ENCODE measurements at regions not wholly inside any gene's neighbourhood (a gene's known extent, or its start where the extent isn't known, plus 50 kb on each side); places are given as distances from the start of the nearest gene placed in this dataset.
"Not testable (repeated sequence)": the region's sequence is repeated elsewhere in the genome, so short reads cannot be mapped to it uniquely, and the experiment has no call there.

DNA sequence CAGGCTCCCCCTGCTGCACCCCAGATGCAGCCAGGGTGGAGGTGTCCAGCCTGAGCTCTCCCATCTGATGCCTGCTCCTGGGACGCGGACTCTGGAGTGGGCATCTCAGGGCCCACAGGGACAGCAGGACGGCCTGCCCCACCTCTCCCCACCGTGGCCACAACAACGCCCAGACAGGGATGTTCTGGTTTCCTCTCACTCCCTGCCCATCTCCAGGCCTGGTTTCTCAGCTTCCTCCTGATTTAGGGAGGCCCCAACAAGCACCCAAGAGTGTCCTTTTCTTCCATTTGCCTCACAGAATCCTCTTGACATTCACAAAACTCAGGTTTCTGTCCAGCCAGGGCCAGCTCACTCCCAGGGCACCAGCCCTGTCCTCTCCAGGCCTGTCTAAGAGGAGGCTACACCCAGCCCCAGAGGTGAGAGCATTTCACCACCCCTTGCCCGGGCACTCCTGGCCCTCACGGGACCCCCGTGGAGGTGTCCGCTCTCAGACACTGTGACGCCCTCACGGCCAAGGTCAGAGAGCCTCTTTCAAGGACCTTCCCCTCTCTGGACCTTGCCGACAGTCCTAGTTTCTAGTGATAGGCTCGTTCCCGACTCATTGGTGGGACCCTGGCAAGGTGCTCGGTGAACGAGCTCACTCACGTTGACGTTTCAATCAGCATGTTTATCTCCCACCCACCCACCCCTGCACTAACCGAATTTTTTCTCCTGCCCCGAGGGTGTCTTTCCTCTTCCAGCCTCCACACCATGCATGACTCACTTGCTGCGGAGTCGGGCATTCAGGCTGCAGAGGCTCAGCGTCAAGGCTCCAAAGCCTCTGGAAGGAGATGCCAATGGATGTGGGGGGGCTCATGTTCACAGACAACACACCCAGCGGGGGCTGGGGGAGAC, 62.0 kb upstream of the UNC5A start:
- no peaks in the 10 kb centered on the region for H3K9me3 Mint-ChIP-seq (ENCODE audit: unreplicated experiment)
- peaks cover 4% of the 10 kb centered on the region for H3K4me1 Mint-ChIP-seq (ENCODE audit: unreplicated experiment)
- H3K4me3 Mint-ChIP-seq (ENCODE audit: unreplicated experiment) = no peak overlapping the region
- TF ChIP-seq, protein P1, sequence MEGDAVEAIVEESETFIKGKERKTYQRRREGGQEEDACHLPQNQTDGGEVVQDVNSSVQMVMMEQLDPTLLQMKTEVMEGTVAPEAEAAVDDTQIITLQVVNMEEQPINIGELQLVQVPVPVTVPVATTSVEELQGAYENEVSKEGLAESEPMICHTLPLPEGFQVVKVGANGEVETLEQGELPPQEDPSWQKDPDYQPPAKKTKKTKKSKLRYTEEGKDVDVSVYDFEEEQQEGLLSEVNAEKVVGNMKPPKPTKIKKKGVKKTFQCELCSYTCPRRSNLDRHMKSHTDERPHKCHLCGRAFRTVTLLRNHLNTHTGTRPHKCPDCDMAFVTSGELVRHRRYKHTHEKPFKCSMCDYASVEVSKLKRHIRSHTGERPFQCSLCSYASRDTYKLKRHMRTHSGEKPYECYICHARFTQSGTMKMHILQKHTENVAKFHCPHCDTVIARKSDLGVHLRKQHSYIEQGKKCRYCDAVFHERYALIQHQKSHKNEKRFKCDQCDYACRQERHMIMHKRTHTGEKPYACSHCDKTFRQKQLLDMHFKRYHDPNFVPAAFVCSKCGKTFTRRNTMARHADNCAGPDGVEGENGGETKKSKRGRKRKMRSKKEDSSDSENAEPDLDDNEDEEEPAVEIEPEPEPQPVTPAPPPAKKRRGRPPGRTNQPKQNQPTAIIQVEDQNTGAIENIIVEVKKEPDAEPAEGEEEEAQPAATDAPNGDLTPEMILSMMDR (IDR thresholded peaks at IDR 0.05) = no peak
- H3K27me3 Mint-ChIP-seq (ENCODE audit: unreplicated experiment) = peaks cover 55% of the 10 kb centered on the region
- no peak overlapping the region for H3K27ac Mint-ChIP-seq (ENCODE audit: unreplicated experiment)
- H3K36me3 Mint-ChIP-seq (ENCODE audit: unreplicated experiment) = no peaks in the 10 kb centered on the region
- peak; percentile 76 for DNase-seq (ENCODE audit: extremely low spot score, unreplicated experiment)

DNA sequence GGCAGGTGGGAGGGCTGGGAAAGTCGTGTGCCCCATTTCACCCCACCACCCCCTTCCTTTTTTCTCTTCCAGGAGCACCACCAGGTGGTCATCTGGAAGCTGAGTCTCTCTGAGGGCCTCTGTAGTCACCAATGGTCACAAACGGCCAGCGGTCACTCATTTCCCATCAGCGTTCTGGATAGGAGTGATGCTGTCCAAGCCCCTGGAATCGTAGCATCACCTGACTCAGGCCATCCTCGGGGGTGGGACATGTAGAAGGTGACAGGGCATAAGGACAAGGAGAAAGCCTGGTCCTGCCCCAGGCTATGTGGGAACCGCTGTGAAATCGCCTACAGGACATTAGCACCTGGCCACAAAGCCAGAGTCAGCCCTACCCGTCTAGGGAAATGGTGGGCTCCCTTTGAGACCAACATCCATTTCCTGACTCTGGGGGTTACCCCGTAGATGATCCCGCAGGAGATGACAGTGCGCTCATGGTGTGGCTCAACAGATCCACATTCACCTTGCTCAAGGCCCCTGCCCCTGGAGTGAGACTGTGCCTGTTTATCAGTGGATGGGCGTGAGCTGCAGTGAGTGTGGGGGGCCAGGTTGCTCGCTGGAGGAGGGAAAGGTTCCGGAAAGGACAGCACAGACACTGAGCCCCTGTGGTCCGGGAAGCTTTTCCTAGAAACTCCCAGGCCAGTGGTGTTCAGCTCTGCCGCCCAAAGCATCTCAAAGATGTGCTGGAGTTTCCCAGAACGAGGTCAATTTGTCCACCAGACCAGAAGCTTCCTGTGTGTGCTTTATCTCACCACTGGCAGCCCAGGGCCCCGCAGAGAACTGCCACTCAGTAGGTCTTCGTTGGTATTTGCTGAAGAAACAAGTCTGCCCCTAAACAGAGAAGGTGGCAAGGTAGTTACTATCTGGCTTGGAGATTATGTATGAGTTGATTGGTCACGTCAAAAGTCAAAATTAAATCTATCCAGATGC, 61.1 kb upstream of the UNC5A start:
- Mint-ChIP-seq H3K36me3 (ENCODE audit: unreplicated experiment) (no peaks in the 10 kb centered on the region), H3K27me3 (ENCODE audit: unreplicated experiment) (peaks cover 48% of the 10 kb centered on the region), H3K9me3 (ENCODE audit: unreplicated experiment) (peaks cover 4% of the 10 kb centered on the region), H3K27ac (ENCODE audit: unreplicated experiment) (no peak overlapping the region), H3K4me1 (ENCODE audit: unreplicated experiment) (no peaks in the 10 kb centered on the region), H3K4me3 (ENCODE audit: unreplicated experiment) (no peak overlapping the region)
- peak; percentile 82 for DNase-seq (ENCODE audit: extremely low spot score, unreplicated experiment)
- TF ChIP-seq, protein P1 (IDR thresholded peaks at IDR 0.05) = no peak

DNA sequence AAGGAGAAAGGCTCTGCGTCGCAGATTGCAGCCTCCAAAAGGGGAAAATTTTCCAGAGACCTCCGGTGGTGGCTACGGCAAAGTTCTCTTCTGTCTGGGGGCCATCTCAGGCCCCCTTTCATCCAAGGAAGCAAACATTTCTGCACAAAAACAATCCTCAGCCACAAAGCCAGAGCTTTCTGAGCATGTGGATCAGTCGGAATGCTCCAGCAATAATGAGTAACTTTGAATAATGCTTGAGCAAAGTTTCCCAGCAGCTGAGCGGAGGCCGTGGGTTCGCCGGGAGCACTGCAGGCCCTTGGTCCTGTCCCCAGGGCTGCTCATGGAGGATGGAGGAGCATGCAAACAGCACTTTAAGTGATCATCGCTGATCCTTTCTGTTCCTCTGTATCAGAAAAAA, 60.2 kb upstream of the UNC5A start:
- H3K36me3 Mint-ChIP-seq (ENCODE audit: unreplicated experiment) = no peaks in the 10 kb centered on the region
- H3K27ac Mint-ChIP-seq (ENCODE audit: unreplicated experiment) = no peak overlapping the region
- H3K9me3 Mint-ChIP-seq (ENCODE audit: unreplicated experiment) = peaks cover 9% of the 10 kb centered on the region
- H3K4me3 Mint-ChIP-seq (ENCODE audit: unreplicated experiment) = no peak overlapping the region
- peak; percentile 69 for DNase-seq (ENCODE audit: extremely low spot score, unreplicated experiment)
- H3K4me1 Mint-ChIP-seq (ENCODE audit: unreplicated experiment) = no peaks in the 10 kb centered on the region
- TF ChIP-seq, protein P1 (IDR thresholded peaks at IDR 0.05) = no peak
- H3K27me3 Mint-ChIP-seq (ENCODE audit: unreplicated experiment) = peaks cover 41% of the 10 kb centered on the region

DNA sequence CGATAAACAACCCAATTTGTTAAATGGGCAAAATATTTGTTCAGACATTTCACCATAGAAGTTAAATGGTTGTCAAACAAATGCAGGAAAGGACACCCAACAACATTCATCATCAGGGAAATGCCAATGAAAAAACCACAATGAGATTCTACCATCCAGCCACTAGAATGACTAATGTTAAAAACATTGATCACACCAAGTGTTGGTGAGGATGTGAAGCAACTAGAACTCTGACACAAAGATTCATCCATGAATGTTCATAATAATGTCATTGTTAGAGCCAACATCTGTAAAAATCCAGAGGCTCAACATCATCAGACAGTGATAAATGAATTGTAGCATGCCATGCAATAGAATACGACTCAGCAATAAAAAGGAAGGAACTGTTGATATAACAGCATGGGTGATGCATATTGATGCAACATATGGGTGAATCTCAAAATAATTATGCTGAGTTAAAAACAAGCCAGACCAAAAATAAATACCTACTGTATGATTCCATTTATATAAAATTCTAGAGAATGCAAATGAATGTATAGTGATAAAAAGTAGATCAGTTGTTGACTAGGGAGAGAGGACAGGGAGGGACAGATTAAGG, 55.9 kb upstream of the UNC5A start:
- TF ChIP-seq, protein P1 (IDR thresholded peaks at IDR 0.05) = no peak
- Mint-ChIP-seq H3K9me3 (ENCODE audit: unreplicated experiment) (peaks cover 11% of the 10 kb centered on the region), H3K27me3 (ENCODE audit: unreplicated experiment) (peaks cover 40% of the 10 kb centered on the region), H3K4me3 (ENCODE audit: unreplicated experiment) (no peak overlapping the region), H3K4me1 (ENCODE audit: unreplicated experiment) (no peaks in the 10 kb centered on the region), H3K36me3 (ENCODE audit: unreplicated experiment) (no peaks in the 10 kb centered on the region), H3K27ac (ENCODE audit: unreplicated experiment) (no peak overlapping the region)
- no peak for DNase-seq (ENCODE audit: extremely low spot score, unreplicated experiment)

DNA sequence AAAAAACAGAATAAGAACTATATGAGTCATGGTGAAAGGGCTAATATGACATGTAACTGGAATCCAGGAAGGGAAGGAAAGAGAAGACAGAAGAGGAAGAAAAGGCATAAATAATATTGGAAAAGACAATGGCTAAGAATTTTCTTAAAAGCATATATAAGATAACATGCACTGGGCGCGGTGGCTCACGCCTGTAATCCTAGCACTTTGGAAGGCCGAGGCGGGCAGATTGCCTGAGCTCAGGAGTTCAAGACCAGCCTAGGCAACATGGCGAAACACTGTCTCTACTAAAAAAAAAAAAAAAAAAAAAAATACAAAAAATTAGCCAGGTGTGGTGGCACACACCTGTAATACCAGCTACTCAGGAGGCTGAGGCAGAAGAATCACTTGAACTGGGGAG, 54.8 kb upstream of the UNC5A start:
- H3K27me3 Mint-ChIP-seq (ENCODE audit: unreplicated experiment) = peaks cover 44% of the 10 kb centered on the region
- not testable (repeated sequence) for H3K4me1 Mint-ChIP-seq (ENCODE audit: unreplicated experiment); H3K36me3 Mint-ChIP-seq (ENCODE audit: unreplicated experiment); H3K4me3 Mint-ChIP-seq (ENCODE audit: unreplicated experiment); H3K27ac Mint-ChIP-seq (ENCODE audit: unreplicated experiment)
- DNase-seq (ENCODE audit: extremely low spot score, unreplicated experiment) = peak; percentile 59
- H3K9me3 Mint-ChIP-seq (ENCODE audit: unreplicated experiment) = peaks cover 15% of the 10 kb centered on the region

DNA sequence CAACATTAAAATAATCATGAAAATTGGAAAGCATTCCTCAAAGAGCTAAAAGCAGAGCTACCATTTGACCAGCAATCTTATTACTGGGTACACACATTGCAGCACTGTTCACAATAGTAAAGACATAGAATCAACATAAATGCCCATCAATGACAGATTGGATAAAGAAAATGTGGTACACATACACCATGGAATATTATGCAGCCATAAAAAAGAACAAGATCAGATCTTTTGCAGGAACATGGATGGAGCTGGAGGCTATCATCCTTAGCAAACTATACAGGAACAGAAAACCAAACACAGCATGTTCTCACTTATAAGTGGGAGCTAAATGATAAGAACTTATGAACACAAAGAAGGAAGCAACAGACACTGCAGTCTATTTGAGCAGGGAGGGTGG, 52.8 kb upstream of the UNC5A start:
- not testable (repeated sequence) for H3K36me3 Mint-ChIP-seq (ENCODE audit: unreplicated experiment); DNase-seq (ENCODE audit: extremely low spot score, unreplicated experiment); H3K4me3 Mint-ChIP-seq (ENCODE audit: unreplicated experiment); H3K4me1 Mint-ChIP-seq (ENCODE audit: unreplicated experiment); H3K27ac Mint-ChIP-seq (ENCODE audit: unreplicated experiment)
- Mint-ChIP-seq H3K9me3 (ENCODE audit: unreplicated experiment) (peaks cover 15% of the 10 kb centered on the region), H3K27me3 (ENCODE audit: unreplicated experiment) (peaks cover 25% of the 10 kb centered on the region)

All from osteocyte (in vitro differentiated cells).